RWPE1 (cell line): ENCODE measurements at regions not wholly inside any gene's neighbourhood (a gene's known extent, or its start where the extent isn't known, plus 50 kb on each side); places are given as distances from the start of the nearest gene placed in this dataset.
A peak's percentile ranks its signal among the peaks of the same experiment; 100 is the strongest.
"Not testable (repeated sequence)": the region's sequence is repeated elsewhere in the genome, so short reads cannot be mapped to it uniquely, and the experiment has no call there.

Experiments
- CTCF ChIA-PET: fragments of 350-600 bp; sonication (Branson Sonifier 250); formaldehyde crosslinking; extraction: SDS; loops from one replicate; lab custom pipeline; 2021; lab: Yijun Ruan, JAX
- POLR2A ChIA-PET: fragments of 400-600 bp; formaldehyde crosslinking; extraction: SDS; loops from one replicate; lab custom pipeline; 2020; ENCODE audit warnings: antibody characterized with exemption; ENCODE audit not compliant: low non-redundant PET; lab: Yijun Ruan, JAX
- DNase-seq: peaks from one replicate; pipeline ENCODE4 v3.0.0; 2012; ENCODE audit warnings: low spot score
- H3K27ac ChIP-seq: fragments of 450-650 bp; 2 replicates; pipeline ENCODE4 v1.5.1; 2017
- TF ChIP-seq, protein P1 (sequence below): fragments of 450-650 bp; conservative IDR thresholded peaks from 2 replicates; pipeline ENCODE4 v1.5.1; 2017; ENCODE audit warnings: low read depth, mild to moderate bottlenecking

GRCh38 chr10:28366994-28367393, 64.1 kb upstream of the MPP7 start:
- no peak overlapping the region for H3K27ac ChIP-seq
- ChIA-PET POLR2A (no interaction called here), CTCF (no interaction called here)
- DNase-seq, result no peak
- TF ChIP-seq, protein P1, sequence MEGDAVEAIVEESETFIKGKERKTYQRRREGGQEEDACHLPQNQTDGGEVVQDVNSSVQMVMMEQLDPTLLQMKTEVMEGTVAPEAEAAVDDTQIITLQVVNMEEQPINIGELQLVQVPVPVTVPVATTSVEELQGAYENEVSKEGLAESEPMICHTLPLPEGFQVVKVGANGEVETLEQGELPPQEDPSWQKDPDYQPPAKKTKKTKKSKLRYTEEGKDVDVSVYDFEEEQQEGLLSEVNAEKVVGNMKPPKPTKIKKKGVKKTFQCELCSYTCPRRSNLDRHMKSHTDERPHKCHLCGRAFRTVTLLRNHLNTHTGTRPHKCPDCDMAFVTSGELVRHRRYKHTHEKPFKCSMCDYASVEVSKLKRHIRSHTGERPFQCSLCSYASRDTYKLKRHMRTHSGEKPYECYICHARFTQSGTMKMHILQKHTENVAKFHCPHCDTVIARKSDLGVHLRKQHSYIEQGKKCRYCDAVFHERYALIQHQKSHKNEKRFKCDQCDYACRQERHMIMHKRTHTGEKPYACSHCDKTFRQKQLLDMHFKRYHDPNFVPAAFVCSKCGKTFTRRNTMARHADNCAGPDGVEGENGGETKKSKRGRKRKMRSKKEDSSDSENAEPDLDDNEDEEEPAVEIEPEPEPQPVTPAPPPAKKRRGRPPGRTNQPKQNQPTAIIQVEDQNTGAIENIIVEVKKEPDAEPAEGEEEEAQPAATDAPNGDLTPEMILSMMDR, result no peak

DNA sequence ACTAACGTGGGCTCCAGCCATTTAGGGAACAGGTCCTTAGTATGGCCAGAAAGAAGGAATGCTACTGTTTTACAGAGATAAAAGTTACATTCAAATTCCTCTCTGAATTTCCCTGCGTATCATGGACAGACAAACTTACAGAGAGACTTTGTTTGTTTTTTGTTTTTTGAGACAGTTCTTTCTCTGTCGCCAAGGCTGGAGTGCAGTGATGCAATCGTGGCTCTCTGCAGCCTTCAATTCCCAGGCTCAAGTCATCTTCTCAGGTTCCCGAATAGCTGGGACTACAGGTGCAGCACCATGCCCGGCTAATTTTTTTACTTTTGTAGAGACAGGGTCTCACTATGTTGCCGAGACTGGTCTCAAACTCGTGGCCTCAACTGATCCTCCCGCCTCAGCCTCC, 64.5 kb upstream of the MPP7 start:
- POLR2A ChIA-PET, result no interaction called here
- TF ChIP-seq, protein P1, result no peak
- no peak overlapping the region for H3K27ac ChIP-seq
- DNase-seq, result no peak
- CTCF ChIA-PET, result no interaction called here

DNA sequence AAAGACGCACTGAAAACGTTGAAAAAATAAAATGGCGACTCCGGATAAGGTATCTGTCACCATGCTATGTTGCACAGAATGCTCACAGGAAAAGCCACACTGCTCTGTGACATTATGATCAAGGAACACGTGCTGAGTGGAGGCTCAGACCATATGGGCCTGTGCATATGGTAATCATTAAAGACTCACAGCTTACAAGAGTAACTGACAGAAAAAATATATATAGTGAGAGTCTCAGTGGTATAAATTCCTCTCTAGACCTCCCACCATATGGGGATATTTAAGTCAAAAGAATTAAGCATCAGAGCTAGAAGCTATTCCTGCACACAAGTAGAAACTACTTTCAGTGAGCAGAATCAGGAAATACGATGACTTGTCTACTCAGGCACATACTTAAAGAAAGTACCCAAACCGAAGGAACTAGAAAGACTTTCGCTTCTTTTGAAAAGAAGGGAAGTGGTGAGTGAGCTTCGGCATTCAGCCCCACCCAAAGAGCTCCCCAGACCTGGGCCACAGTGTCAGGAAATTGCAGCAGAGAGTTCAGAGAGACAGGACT, 65.1 kb upstream of the MPP7 start:
- ChIA-PET CTCF (no interaction called here), POLR2A (no interaction called here)
- TF ChIP-seq, protein P1, result no peak
- H3K27ac ChIP-seq, result peak overlapping the region; percentile 44; the same call in 1 of the 2 replicates
- DNase-seq, result peak; percentile 14

- POLR2A ChIA-PET, result no interaction called here
- no peak for DNase-seq
- CTCF ChIA-PET, result no interaction called here
- H3K27ac ChIP-seq, result no peak overlapping the region
- TF ChIP-seq, protein P1, result no peak
Observed at GRCh38 chr10:28370107-28370835, 67.4 kb upstream of the MPP7 start.

DNA sequence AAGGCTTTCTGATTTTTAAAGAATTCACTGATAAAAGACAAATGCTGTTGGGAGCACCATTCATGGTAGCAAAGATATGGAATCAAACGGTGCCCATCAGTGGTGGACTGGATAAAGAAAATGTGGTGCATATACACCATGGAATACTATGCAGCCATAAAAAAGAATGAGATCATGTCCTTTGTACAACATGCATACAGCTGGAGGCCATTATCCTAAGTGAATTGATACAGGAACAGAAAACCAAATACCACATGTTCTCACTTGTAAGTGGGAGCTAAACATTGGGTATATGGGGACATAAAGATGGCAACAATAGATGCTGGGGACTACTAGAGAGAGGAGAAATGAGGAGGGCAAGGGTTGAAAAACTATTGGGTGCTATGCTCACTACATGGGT, 68.8 kb upstream of the MPP7 start:
- DNase-seq, POLR2A ChIA-PET, CTCF ChIA-PET, H3K27ac ChIP-seq: not testable (repeated sequence)

GRCh38 chr10:28374036-28374435, 71.2 kb upstream of the MPP7 start:
- no peak overlapping the region for H3K27ac ChIP-seq
- TF ChIP-seq, protein P1, result no peak
- POLR2A ChIA-PET, result no interaction called here
- no peak for DNase-seq
- CTCF ChIA-PET, result interaction anchor here (1.1 kb wide), 1 partner anchor 9 kb away, joined by 4 read pairs; no protein-coding TSS in a partner anchor
